NCI-H187 treated with DMSO at 0.1 percent for 48 hours (cell line): ENCODE measurements at regions not wholly inside any gene's neighbourhood (a gene's known extent, or its start where the extent isn't known, plus 50 kb on each side); places are given as distances from the start of the nearest gene placed in this dataset.
"Not testable (repeated sequence)": the region's sequence is repeated elsewhere in the genome, so short reads cannot be mapped to it uniquely, and the experiment has no call there.

Source experiments
- DNase-seq: peaks from one replicate; lab custom pipeline; 2025; lab: John Stamatoyannopoulos, UW

GRCh38 chr18:70577023-70577420, 288.2 kb downstream of the SOCS6 start:
- no peak for DNase-seq

GRCh38 chr18:70576276-70577022, 287.6 kb downstream of the SOCS6 start:
- DNase-seq = no peak

GRCh38 chr18:70574951-70575350, 286.1 kb downstream of the SOCS6 start:
- not testable (repeated sequence) for DNase-seq

- not testable (repeated sequence) for DNase-seq
Measured at GRCh38 chr18:70569647-70570046, 280.8 kb downstream of the SOCS6 start.

GRCh38 chr18:70559446-70559845, 270.6 kb downstream of the SOCS6 start:
- DNase-seq = no peak

- no peak for DNase-seq
Measured at GRCh38 chr18:70558371-70558770, 269.5 kb downstream of the SOCS6 start.

GRCh38 chr18:70554854-70555445, 266.1 kb downstream of the SOCS6 start:
- no peak for DNase-seq

GRCh38 chr18:70553936-70554260, 265.1 kb downstream of the SOCS6 start:
- DNase-seq = no peak

- no peak for DNase-seq
Measured at GRCh38 chr18:70553245-70553935, 264.5 kb downstream of the SOCS6 start.

GRCh38 chr18:70536370-70537062, 247.7 kb downstream of the SOCS6 start:
- no peak for DNase-seq

GRCh38 chr18:70535041-70535440, 246.2 kb downstream of the SOCS6 start:
- no peak for DNase-seq

- not testable (repeated sequence) for DNase-seq
Measured at GRCh38 chr18:70525322-70525721, 236.5 kb downstream of the SOCS6 start.

GRCh38 chr18:70523792-70524182, 234.9 kb downstream of the SOCS6 start:
- no peak for DNase-seq

- no peak for DNase-seq
Measured at GRCh38 chr18:70523035-70523791, 234.4 kb downstream of the SOCS6 start.

GRCh38 chr18:70522183-70522680, 233.4 kb downstream of the SOCS6 start:
- DNase-seq = no peak

GRCh38 chr18:70520867-70521266, 232.0 kb downstream of the SOCS6 start:
- DNase-seq = no peak

GRCh38 chr18:70513502-70514171, 224.8 kb downstream of the SOCS6 start:
- DNase-seq = no peak

- DNase-seq = no peak
Measured at GRCh38 chr18:70507970-70508369, 219.1 kb downstream of the SOCS6 start.

GRCh38 chr18:70506511-70506910, 217.7 kb downstream of the SOCS6 start:
- no peak for DNase-seq

- no peak for DNase-seq
Measured at GRCh38 chr18:70503060-70503459, 214.2 kb downstream of the SOCS6 start.

- no peak for DNase-seq
Measured at GRCh38 chr18:70501358-70501757, 212.5 kb downstream of the SOCS6 start.
